ENCODE measurements at regions not wholly inside any gene's neighbourhood (a gene's known extent, or its start where the extent isn't known, plus 50 kb on each side); places are given as distances from the start of the nearest gene placed in this dataset.

- no peak for TF ChIP-seq ZBTB10 (CRISPR knock-in tag; IDR thresholded peaks at IDR 0.05; ENCODE audit: borderline replicate concordance)
- TF ChIP-seq, protein P1, sequence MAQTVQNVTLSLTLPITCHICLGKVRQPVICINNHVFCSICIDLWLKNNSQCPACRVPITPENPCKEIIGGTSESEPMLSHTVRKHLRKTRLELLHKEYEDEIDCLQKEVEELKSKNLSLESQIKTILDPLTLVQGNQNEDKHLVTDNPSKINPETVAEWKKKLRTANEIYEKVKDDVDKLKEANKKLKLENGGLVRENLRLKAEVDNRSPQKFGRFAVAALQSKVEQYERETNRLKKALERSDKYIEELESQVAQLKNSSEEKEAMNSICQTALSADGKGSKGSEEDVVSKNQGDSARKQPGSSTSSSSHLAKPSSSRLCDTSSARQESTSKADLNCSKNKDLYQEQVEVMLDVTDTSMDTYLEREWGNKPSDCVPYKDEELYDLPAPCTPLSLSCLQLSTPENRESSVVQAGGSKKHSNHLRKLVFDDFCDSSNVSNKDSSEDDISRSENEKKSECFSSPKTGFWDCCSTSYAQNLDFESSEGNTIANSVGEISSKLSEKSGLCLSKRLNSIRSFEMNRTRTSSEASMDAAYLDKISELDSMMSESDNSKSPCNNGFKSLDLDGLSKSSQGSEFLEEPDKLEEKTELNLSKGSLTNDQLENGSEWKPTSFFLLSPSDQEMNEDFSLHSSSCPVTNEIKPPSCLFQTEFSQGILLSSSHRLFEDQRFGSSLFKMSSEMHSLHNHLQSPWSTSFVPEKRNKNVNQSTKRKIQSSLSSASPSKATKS (CRISPR knock-in tag; IDR thresholded peaks at IDR 0.05): no peak
- TF ChIP-seq CHD2 (IDR thresholded peaks at IDR 0.05; ENCODE audit: low read depth, low read length): no peak
- TF ChIP-seq ZSCAN30 (CRISPR knock-in tag; IDR thresholded peaks at IDR 0.05): no peak
- no peak for TF ChIP-seq SYNCRIP (IDR thresholded peaks at IDR 0.05; ENCODE audit: insufficient read depth, low read depth, low read length)
- TF ChIP-seq, protein P2, sequence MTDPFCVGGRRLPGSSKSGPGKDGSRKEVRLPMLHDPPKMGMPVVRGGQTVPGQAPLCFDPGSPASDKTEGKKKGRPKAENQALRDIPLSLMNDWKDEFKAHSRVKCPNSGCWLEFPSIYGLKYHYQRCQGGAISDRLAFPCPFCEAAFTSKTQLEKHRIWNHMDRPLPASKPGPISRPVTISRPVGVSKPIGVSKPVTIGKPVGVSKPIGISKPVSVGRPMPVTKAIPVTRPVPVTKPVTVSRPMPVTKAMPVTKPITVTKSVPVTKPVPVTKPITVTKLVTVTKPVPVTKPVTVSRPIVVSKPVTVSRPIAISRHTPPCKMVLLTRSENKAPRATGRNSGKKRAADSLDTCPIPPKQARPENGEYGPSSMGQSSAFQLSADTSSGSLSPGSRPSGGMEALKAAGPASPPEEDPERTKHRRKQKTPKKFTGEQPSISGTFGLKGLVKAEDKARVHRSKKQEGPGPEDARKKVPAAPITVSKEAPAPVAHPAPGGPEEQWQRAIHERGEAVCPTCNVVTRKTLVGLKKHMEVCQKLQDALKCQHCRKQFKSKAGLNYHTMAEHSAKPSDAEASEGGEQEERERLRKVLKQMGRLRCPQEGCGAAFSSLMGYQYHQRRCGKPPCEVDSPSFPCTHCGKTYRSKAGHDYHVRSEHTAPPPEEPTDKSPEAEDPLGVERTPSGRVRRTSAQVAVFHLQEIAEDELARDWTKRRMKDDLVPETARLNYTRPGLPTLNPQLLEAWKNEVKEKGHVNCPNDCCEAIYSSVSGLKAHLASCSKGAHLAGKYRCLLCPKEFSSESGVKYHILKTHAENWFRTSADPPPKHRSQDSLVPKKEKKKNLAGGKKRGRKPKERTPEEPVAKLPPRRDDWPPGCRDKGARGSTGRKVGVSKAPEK (CRISPR knock-in tag; IDR thresholded peaks at IDR 0.05; ENCODE audit: borderline replicate concordance): no peak
Measured at GRCh38 chr12:118813778-118814357, 167.5 kb upstream of the SRRM4 start (continued).
